RPMI8226 (cell line): ENCODE measurements at regions not wholly inside any gene's neighbourhood (a gene's known extent, or its start where the extent isn't known, plus 50 kb on each side); places are given as distances from the start of the nearest gene placed in this dataset.

ENCODE experiments used
- DNase-seq: peaks from one replicate; pipeline ENCODE4 v3.0.0-alpha.2; 2015

GRCh38 chr2:129732630-129733026 lies 246.8 kb upstream of the RAB6C start:
- no peak for DNase-seq

- no peak for DNase-seq
Observed at GRCh38 chr2:129733041-129733440, 246.4 kb upstream of the RAB6C start.

- DNase-seq: no peak
Observed at GRCh38 chr2:129733579-129733978, 245.9 kb upstream of the RAB6C start.

GRCh38 chr2:129734343-129735034 lies 245.0 kb upstream of the RAB6C start:
- no peak for DNase-seq

- DNase-seq: no peak
Observed at GRCh38 chr2:129735576-129735975, 243.9 kb upstream of the RAB6C start.

GRCh38 chr2:129737660-129738527 lies 241.6 kb upstream of the RAB6C start:
- no peak for DNase-seq

- DNase-seq: no peak
Observed at GRCh38 chr2:129738799-129739198, 240.7 kb upstream of the RAB6C start.

- no peak for DNase-seq
Observed at GRCh38 chr2:129740504-129740903, 239.0 kb upstream of the RAB6C start.

- DNase-seq: no peak
Observed at GRCh38 chr2:129741165-129741564, 238.3 kb upstream of the RAB6C start.

- DNase-seq: no peak
Observed at GRCh38 chr2:129741623-129742022, 237.8 kb upstream of the RAB6C start.

GRCh38 chr2:129742415-129743180 lies 236.9 kb upstream of the RAB6C start:
- no peak for DNase-seq

- no peak for DNase-seq
Observed at GRCh38 chr2:129744141-129744540, 235.3 kb upstream of the RAB6C start.

GRCh38 chr2:129744649-129745048 lies 234.8 kb upstream of the RAB6C start:
- DNase-seq: no peak

GRCh38 chr2:129747500-129748125 lies 231.9 kb upstream of the RAB6C start:
- DNase-seq: no peak

- DNase-seq: no peak
Observed at GRCh38 chr2:129748250-129748649, 231.2 kb upstream of the RAB6C start.

- peak; percentile 5 for DNase-seq
Observed at GRCh38 chr2:129748653-129749052, 230.8 kb upstream of the RAB6C start.

- no peak for DNase-seq
Observed at GRCh38 chr2:129751409-129751808, 228.1 kb upstream of the RAB6C start.

- no peak for DNase-seq
Observed at GRCh38 chr2:129752176-129752575, 227.3 kb upstream of the RAB6C start.

- DNase-seq: no peak
Observed at GRCh38 chr2:129752686-129753085, 226.8 kb upstream of the RAB6C start.

- DNase-seq: no peak
Observed at GRCh38 chr2:129753261-129753660, 226.2 kb upstream of the RAB6C start.

- DNase-seq: no peak
Observed at GRCh38 chr2:129754421-129754820, 225.0 kb upstream of the RAB6C start.

- no peak for DNase-seq
Observed at GRCh38 chr2:129754831-129755230, 224.6 kb upstream of the RAB6C start.

GRCh38 chr2:129755786-129756185 lies 223.7 kb upstream of the RAB6C start:
- DNase-seq: no peak
